ENCODE measurements at regions not wholly inside any gene's neighbourhood (a gene's known extent, or its start where the extent isn't known, plus 50 kb on each side); places are given as distances from the start of the nearest gene placed in this dataset.
A peak's percentile ranks its signal among the peaks of the same experiment; 100 is the strongest.
"Not testable (repeated sequence)": the region's sequence is repeated elsewhere in the genome, so short reads cannot be mapped to it uniquely, and the experiment has no call there.

GRCh38 chrX:147468600-147468999 is 443.1 kb upstream of the FMR1 start:
- DNase-seq, result no peak

- DNase-seq, result peak; percentile 55
These were observed 435.7 kb upstream of the FMR1 start for GRCh38 chrX:147476008-147476407.

DNA sequence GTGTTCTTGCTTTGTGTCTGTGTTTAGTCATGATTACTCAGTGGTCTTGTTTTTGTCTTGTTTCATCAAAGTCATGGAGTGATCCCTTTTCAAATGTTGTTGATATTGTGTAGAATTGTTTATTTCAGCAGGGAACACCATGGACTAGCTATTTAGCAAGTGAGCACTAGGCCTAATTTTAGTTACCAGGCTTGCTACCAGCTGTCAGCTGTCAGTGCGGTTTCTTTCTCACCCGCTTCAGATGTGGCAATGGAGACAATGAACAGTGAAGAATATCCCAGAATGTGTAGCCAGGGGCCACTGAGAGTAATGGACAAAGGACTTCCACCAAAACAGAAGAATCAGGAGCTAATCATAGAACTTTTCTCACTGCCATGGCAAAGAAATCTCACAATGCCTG is 432.8 kb upstream of the FMR1 start:
- DNase-seq, result no peak

- no peak for DNase-seq
These were observed 426.5 kb upstream of the FMR1 start for GRCh38 chrX:147485207-147485606.

GRCh38 chrX:147494365-147494764 is 417.4 kb upstream of the FMR1 start:
- no peak for DNase-seq

DNA sequence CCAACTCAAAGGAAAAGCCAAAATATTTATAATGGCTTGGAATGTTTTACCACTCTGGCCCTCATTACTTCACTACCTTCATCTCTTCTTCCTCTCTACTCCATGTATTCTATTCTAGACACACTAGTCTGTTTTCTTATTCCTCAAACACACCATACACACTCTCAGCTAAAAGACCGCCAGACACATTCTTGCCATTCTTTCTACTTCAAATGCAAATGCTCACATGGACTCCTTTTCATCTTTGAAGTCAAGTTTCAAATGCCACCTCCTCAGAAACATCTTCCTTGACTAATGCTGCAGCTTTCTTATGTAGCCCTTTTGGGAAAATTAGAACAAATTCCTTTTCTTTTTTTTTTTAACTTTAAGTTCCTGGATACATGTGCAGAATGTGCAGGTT is 412.9 kb upstream of the FMR1 start:
- DNase-seq, result no peak

DNA sequence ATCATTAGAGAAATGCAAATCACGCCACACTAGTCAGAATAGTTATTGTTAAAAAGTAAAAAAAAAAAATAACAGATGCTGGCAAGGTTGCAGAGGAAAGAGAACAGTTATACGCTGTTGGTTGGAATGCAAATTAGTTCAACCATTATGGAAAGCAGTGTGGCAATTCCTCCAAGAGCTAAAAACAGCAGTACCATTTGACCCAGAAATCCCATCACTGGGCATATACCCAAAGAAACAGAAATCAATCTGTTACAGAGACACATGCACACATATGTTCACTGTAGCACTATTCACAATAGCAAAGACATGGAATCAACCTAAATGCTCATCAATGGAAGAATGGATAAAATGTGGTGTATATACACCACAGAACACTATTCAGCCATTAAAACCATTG is 388.7 kb upstream of the FMR1 start:
- DNase-seq, result no peak

- no peak for DNase-seq
These were observed 378.3 kb upstream of the FMR1 start for GRCh38 chrX:147533426-147533825.

- no peak for DNase-seq
These were observed 374.5 kb upstream of the FMR1 start for GRCh38 chrX:147537172-147537571.

GRCh38 chrX:147548023-147548422 is 363.7 kb upstream of the FMR1 start:
- not testable (repeated sequence) for DNase-seq

DNA sequence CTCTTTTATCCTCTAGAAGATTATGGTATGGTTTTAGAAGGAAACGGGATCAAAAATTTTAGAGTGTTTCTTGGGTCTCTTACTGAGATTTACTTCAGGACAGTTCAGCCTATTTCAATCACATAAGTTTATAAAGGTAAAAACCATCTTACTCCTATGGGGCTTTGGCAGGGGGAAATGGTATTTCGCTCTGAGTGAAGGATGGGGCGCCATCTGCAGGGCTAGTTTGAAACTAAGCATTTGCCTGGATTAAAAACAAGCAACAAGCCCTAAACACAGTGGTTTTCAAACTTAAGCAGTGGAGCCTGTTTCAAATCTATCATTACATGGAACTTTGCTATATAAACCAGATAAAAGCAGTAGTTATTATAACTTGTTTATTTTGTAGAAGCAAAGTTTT is 361.5 kb upstream of the FMR1 start:
- DNase-seq, result peak; percentile 48

DNA sequence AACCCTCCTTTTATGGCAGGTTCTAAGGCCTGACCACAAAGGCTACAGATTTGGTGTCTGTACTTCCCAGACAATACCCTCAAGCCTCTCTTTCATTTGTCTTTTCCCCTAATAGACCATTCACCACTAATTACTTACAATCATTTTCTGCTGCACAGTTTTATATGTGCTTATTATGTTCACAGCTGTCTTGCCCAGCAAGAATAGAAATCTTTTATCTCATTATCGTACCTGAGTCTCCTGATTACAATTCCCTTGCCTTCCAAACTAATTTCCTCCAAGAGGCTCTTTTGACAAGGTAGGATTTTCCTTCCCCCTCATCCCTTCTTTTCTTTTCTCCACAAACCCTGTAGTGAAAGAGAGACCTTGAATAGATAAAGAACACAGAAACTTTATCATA is 352.5 kb upstream of the FMR1 start:
- DNase-seq, result no peak

- DNase-seq, result no peak
These were observed 346.5 kb upstream of the FMR1 start for GRCh38 chrX:147565237-147565636.

- DNase-seq, result peak; percentile 1
These were observed 341.2 kb upstream of the FMR1 start for GRCh38 chrX:147570483-147570882.

- DNase-seq, result no peak
These were observed 338.5 kb upstream of the FMR1 start for GRCh38 chrX:147573266-147573665.

DNA sequence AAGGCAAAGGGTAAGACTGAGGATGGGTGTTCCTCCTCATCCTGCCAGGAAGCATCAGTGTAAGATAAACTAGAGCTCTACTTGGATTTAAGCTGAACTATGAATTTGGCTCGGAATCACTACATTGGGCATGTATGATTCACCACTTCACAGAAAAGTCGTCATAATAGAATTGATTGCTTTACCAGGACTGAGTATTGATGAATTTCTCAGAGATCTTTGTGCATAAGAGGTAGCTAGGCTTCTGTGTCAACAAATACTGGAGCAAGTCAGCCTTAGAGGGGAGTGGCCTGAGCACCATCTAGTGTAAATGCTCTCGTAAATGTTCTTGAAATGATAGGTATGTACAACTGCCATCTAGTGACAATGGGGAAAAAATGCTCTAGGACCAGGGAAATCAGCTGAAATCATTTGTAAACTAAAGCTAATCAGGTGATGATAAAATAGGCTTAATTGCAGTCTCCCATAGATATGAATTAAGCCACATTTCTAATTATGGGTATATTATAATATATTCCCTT is 309.5 kb upstream of the FMR1 start:
- DNase-seq, result peak; percentile 4

DNA sequence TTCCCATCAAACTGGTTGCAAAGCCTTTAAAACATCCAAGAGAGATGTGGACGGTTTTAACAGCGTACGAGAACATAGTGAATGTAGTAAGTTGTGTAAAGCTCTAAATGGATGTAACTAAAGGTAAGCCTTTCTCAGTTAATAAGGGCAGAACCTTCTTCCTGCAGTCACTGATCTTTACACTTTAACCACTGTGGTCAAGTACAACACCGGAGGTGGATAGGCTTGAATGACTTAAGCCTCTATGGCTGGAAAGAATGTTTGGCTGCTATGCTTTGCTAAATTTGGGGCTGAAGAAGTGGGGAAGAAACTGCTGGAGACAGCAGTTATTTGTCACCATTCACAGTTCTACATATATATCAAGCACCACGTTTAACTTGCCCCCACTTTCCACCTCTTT is 285.1 kb upstream of the FMR1 start:
- no peak for DNase-seq

GRCh38 chrX:147635186-147635585 is 276.5 kb upstream of the FMR1 start:
- no peak for DNase-seq

- DNase-seq, result no peak
These were observed 274.5 kb upstream of the FMR1 start for GRCh38 chrX:147637190-147637589.

GRCh38 chrX:147646949-147647723 is 264.6 kb upstream of the FMR1 start:
- no peak for DNase-seq

DNA sequence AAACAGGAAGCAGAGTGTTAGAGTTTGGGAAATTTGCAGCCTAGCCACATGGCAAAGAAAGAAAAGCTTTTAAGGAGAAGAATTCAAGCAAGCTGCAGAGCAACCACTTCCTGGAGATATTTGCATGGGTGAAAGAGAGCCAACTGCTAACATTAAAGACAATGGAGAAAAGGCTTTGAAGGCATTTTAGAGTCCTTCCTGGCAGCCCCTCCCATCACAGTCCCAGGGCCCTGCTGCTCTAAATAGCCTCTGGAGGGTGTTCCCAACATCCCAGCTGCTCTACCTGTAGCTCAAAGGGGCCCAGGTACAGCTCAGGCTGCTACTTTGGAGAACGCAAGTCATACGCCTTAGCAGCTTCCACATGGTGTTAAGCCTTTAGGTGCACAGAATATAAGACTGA is 235.9 kb upstream of the FMR1 start:
- DNase-seq, result no peak

GRCh38 chrX:147679356-147680005 is 232.2 kb upstream of the FMR1 start:
- no peak for DNase-seq

DNA sequence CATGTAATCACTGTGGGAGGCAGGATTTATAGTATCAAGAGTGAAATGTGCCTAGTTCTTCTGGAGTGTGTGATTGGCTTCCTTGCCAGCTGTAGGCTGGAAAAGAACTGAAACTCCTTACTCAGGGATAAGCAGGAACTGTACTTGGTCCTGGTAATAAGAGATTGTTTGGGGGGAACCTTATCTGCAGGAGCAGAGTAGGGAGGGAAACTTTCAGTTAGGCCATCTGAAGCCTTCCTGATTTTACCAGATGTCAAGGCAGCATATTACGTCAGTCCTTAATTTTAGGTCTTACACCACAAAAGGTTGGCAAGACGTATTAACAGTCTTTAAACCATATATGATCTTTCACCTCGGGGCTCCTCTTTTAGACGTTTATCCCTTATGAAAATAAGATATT is 231.5 kb upstream of the FMR1 start:
- no peak for DNase-seq

- DNase-seq, result no peak
These were observed 218.2 kb upstream of the FMR1 start for GRCh38 chrX:147693511-147693910.

- no peak for DNase-seq
These were observed 212.7 kb upstream of the FMR1 start for GRCh38 chrX:147699061-147699460.

Data from NCI-H82 (cell line).